Head of caudate nucleus (tissue), 42 donors: ENCODE measurements at regions not wholly inside any gene's neighbourhood (a gene's known extent, or its start where the extent isn't known, plus 50 kb on each side); places are given as distances from the start of the nearest gene placed in this dataset.
A peak's percentile ranks its signal among the peaks of the same experiment; 100 is the strongest.
"Not testable (repeated sequence)": the region's sequence is repeated elsewhere in the genome, so short reads cannot be mapped to it uniquely, and the experiment has no call there.

ENCODE experiments used
- DNase-seq, 42 donors: peaks; one replicate each; pipeline versions ENCODE4 v3.0.0 to v3.0.0-alpha.2; 2020 to 2021; ENCODE audit warnings: mixed read lengths in 7 of 42
- intact Hi-C: fragments of 100-400 bp; cut with DNase I; formaldehyde crosslinking; loops from one replicate; pipeline ENCODE4 v1.15.0; 2022

DNA sequence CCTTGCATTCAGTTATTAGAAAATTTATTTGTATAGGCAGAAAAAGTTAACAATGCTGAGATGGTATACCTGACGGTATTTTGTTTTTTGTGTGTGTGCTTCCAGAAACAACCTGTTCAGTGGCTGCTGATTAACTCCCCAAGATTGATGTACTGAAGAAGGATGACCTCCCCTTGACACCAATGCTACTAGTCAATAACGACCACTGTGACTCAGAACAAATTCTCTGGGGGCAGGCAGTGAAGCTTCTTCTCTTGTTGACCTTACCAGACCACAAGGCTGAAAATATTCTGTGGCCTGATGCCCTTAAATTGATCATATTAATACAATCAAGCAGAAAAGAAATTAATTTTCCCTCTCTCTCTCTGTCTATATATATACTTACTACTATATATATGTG is 1182.9 kb upstream of the CRIM1 start:
- intact Hi-C loops: no loop called here
- no peak for DNase-seq

DNA sequence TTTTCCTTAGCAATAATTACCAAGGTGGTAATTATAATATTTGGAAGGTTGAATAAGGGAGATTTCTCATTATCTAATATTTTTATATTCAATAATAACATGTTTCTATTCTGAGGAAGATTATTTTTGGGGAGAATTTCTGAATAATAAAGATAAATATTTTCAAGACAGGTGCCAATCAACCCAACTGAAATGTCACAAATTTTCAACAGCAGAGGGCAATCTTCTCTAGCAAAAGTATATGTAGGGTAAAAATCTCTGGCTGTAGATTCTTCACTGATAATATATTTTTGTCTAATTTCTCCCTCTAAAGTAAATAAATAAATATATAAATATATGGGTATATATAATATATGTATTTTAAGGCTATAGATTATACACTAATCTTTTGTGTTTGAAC is 1187.2 kb upstream of the CRIM1 start:
- no peak for DNase-seq
- intact Hi-C loops: no loop called here

DNA sequence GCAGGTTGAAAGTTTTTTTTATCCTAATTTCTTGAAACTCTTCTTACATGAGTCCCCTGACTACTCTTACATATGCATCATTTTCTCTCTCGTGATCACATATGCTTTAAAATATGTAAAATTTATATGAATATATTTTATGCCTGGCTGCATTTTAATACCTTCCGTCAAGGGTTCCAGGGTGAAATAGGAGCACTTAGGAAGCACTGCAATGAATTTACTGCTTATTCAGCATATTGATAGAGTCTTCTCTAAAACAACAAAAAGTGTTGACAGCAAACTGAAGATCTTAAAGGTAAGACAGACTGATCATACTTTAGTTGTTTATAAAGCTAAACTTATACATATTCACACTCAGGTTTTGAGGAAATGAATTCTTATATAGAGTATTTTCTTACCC is 1191.6 kb upstream of the CRIM1 start:
- no peak for DNase-seq
- intact Hi-C loops: no loop called here

DNA sequence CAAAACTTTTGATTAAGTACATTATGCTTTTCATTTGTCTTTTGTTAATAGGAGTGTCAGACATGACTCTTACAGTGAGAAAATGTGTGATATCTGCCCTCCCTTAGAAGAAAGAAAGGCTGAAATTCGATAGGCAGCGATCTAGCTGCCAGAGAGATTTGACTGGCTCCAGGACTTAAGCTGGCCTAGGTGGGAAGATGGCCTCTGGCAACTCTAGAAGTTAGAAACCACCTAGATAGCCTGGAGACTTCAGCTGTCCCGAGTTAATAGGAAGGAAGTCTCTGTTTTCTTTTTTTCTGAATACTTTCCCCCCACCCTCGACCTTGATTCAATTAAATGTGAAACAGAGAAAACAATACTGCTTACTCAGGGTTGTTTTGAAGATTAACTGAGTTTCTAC is 1194.7 kb upstream of the CRIM1 start:
- intact Hi-C loops: no loop called here
- DNase-seq: no peak

DNA sequence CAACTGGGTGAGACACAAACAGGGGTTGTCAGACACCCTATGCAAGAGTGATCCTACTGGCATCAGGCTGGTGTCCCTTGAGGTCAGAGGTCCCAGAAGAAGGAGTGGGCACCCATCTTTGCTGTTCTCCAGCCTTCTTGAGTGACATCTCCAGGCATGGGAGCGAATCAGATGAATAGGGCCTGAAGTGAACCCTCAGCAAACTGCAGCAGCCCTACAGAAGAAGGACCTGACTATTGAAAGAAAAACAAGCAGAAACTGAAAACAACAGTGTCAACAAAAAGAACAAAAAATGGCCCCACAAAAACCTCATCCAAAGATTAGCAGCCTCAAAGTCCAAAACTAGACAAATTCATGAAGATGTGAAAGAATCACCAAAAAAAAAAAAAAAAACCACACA is 1229.7 kb upstream of the CRIM1 start:
- no peak for DNase-seq
- intact Hi-C loops: no loop called here

DNA sequence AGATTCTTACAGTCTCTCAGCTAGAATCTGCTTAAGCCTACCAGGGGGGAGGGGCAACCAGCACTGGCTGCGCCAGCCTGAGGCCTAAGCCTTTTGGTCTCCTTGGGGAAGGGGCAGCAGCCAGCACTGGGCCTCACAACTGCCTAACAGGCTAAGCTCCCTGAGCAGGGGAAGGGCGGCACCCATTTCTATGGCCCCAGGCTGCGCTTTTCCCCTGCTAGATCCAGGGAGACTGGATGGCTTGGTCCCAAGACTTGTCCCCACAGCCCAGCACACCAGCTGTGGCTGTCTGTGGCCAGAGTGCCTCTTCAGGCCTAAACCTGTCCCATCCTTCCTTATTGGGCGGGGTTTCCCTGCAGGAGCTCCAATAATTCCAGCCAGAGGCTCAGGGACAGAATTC is 1230.3 kb upstream of the CRIM1 start:
- intact Hi-C loops: no loop called here

DNA sequence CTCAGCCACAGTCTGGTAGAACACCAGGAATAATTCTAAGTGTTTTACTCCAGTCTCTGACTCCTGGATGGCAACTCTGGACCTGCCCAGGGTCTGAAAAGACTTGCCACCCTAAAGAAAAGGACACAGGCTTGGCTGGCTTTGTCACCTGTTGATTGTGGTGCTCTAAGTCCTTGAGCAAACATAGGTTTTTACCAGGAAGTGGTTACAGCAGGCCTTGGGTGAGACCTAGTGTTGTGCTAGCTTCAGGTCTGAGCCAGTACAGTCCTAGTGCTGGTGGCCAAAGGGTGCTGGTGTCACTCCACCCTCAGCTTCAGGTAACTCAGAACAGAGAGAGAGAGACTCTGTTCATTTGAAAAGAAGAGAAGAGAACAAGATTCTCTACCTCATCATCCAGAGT is 1239.4 kb upstream of the CRIM1 start:
- DNase-seq: no peak
- intact Hi-C loops: no loop called here

More for the DNA sequence above, 1230.3 kb upstream of the CRIM1 start:
- no peak for DNase-seq

DNA sequence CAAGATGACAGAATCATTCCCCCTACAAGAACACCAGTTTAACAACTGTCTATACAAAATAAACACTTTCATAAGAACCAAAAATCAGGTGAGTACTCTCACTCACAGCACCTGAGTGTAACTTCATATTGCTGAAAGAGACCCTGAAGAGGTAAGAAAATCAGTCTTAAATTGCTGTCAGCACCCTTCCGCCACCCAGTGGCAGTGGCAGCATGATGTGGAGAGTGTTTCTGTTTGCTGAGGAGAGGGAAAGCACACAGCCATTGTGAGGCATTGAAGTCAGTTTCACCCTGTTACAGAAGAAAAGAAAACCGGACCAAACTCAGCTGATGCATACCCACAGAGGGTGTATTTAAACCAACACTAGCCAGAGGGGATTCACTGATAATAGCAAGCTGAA is 1240.8 kb upstream of the CRIM1 start:
- DNase-seq: no peak
- intact Hi-C loops: no loop called here

DNA sequence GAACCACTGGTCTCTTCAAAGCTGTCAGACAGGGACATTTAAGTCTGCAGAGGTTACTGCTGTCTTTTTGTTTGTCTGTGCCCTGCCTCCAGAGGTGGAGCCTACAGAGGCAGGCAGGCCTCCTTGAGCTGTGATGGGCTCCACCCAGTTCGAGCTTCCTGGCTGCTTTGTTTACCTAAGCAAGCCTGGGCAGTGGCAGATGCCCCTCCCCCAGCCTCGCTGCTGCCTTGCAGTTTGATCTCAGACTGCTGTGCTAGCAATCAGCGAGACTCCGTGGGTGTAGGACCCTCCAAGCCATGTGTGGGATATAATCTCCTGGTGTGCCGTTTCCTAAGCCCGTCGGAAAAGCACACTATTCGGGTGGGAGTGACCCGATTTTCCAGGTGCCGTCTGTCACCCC is 1243.2 kb upstream of the CRIM1 start:
- DNase-seq, intact Hi-C loops: not testable (repeated sequence)

DNA sequence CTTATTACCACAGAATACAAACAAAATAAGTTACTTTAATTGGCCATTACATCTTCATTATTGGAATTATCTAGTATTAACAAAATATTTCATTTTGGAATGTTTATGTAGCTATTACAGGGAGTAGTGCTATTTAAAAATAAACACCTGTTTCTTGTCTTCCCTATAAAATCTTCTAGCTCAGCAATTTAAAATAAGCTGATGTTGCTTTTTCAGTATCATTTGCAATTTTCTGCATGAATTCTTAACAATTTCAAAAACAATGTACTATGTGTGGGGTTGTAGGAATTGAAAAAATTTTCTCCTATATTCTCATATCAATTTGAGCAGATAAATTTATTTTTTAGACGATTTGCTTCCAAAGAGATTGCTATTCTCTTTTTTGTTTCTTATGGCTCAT is 1251.3 kb upstream of the CRIM1 start:
- intact Hi-C loops: no loop called here

DNA sequence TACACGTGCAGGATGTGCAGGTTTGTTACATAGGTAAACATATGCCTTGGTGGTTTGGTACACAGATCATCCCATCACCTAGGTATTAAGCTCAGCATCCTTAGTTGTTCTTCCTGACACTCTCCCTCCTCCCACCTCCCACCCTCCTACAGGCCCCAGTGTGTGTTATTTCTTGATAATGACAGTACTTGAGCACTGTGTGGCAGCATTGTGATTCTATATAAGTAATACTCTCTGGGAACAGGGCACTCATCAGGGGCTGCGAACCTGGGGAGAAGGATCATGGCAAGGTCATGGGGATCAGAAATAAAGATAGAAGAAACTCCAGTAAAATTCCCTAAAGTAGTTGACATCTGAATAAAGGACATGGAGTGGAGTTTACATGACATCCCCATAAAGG is 1256.2 kb upstream of the CRIM1 start:
- DNase-seq: peak in 6 of 42 donors; percentile 1 to 18 (median 9)
- intact Hi-C loops: no loop called here

More for the DNA sequence above, 1251.3 kb upstream of the CRIM1 start:
- DNase-seq: no peak

DNA sequence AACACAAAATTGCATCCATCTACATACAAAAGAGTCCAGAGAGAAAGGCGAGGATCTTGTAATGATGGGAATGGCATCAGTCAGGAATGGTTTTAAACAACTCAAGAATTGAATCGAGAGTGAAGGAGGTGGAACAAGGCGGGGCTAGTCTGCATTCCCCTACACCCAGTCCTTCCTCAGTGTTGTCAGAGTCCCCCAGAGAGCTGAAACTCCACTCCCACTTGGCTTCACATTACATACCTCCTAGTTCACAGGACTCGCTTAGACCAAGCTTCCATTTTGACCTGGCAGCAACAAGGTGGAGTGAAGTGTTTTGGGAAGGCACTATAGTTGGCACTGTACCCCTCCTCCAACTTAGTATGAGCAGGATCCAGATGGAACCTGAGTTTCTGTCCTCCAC is 1273.5 kb upstream of the CRIM1 start:
- no peak for DNase-seq

DNA sequence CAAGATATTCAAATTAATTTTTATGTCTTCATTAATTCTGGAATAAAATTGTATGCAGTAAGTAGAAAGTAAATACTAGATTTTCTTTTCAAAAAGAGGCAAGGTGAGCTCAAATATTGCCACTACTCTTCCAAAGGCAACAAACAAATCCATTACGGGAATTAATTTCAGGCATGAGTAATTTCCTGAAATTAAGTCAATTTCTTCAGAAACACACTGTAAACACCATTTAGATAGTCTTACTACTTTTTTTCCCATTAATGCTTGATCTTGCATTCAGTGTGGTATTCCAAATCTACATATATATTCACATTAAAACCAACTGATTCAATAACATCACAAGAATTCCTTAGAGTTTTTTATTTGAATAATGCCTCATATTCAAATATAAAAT is 1274.0 kb upstream of the CRIM1 start:
- DNase-seq: no peak
- intact Hi-C loops: no loop called here

More for the DNA sequence above, 1273.5 kb upstream of the CRIM1 start:
- intact Hi-C loops: no loop called here

DNA sequence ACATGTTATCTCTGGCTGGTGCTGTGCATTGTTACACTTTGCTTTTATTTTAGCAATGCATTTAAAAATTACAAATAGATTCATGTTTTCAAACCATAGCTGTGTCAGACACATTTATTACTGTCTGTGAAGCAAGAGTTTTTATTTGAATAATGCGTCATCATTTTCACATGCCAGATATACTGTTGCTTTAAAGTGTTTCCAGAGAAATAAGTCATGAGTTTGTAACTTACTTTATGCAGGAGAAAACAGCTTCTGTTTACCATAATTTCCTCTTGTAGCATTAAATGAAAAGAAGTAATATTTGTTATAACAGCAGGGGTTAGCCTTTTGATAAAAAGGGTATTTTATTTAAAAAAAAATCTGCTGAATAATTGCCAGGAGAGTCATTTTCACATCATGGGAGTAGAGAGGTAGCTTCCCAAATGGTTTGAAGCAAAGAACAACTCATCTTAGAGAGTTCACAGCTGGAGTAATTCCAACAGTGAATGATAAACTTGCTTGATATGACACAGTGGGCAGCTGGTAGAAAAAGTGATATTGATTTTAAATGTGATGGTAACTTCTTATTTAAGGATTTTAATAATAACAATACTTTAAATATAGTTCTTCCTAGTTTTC is 1274.5 kb upstream of the CRIM1 start:
- intact Hi-C loops: no loop called here
- no peak for DNase-seq

DNA sequence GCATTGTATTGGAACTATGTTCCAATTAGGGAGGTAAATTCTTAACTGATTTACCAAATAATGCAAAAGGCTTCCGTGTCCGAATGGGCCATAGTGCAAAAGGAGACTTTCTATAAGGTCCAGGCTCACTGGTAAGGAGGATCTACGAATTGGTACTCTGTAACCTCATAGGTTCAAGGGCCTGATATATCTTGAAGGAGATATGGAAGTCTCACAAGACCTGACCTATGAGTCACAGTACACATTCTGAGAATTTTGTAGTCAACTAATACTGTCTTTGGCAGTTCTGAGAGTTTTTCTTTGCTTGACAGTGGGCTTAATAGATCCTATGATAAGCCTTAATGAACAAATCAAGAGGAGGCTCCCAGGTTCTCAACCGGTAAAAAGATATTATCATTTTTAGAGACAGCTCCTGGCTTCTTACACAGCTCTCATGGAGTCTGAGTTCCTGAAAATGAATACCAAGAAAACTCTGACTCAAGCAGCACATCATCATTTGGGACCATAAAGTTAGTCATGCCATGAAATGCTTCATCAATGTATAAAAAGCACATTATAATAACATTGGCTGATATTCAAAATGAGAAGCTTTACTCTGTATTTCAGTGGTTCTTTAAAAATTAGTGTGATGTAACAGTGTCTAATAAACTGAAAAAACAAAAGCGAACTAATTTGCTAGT is 1275.2 kb upstream of the CRIM1 start:
- intact Hi-C loops: no loop called here
- DNase-seq: no peak

DNA sequence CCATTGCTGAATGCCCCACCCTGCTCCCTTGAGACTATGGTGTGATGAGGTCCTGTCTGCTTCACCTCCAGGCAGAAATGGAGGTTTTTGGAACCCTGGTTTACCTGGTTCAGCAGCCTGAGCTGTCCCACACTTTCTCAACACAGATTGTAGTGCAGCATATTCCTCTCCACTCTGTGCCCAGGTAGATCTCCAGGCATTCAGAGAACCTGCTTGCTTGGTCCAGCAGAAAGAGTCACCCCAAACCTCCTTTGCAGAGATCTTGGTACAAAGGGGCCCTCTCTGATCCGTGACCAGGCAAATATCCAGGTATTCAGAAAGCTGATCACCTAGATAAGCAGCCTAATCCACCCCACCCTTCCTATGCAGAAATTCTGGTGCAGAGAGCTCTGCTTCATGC is 1288.2 kb upstream of the CRIM1 start:
- intact Hi-C loops: no loop called here
- DNase-seq: no peak

DNA sequence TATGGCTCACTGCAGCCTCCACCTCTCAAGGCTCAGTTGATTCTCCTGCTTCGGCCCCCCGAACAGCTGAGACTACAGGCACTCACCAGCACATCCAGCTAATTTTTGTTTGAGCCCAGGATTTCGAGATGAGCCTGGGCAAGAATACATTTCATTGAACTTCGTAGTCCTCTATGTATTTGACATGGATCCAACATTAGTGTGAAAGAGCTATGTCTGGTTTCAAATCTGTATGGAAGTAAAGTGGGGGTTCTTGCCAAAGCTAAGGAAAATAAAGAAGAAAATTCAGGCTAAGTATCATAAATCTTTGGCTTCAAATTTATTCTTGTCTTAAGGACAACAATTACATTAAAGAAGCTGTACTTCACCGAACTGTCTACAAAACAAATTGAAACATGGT is 1291.7 kb upstream of the CRIM1 start:
- intact Hi-C loops: no loop called here

DNA sequence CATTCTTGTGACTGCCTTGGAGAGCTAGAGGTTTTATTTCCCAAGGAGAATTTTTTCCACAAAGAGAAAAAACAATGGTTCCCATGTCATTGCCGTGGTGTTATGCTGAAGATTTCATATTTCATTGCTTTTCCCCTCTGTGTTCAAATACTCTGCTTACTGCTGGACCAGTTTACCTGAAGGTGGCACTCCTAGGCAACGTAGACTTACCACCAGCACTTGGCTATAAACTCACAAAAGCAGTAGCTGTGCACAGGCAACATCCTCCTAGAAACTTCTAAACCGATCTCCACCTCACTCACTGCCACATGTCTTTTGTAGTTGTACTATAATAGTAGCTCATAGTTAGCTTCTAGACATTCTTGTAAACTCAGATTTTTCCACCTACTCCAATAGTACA is 1319.7 kb upstream of the CRIM1 start:
- DNase-seq: peak in 1 of 42 donors; percentile 11
- intact Hi-C loops: no loop called here

More for the DNA sequence above, 1291.7 kb upstream of the CRIM1 start:
- no peak for DNase-seq

DNA sequence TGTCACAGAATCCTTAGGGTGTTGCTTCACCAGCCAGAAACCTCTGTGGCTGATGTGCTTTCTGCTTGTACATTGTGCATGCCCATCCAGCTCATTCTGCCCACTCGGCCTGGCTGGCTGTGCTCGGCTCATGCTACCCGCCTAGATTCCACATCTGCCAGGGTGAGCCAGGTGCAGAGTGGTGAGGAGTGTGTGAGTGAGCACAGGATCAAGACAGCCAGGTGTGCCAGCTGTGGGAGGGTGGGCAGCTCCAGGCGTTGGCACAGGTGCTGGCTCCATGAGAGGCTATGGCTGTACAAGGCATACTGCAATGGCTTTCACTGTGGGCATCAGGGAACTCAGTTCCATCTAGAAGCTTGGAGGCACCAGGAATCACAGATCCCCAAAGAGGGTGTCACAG is 1321.8 kb upstream of the CRIM1 start:
- peak in 1 of 42 donors; percentile 18 for DNase-seq
- intact Hi-C loops: no loop called here

DNA sequence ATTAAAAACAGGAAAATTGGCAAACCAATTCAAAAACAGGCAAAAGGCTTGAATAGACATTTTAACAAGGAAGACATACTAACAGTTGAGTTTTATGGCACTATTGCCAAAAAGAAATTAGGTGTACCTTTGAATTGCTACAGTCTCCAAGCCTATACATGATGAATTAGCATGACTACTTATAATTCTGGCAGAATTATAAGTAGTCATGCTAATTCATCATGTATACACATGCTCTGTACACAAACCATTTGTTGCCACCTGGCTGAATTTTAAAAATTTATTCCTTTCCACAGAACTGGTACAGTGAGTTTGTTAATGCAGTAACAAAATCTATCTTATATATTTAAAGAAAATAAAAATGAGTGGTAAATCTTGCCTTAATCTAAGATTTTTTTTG is 1332.0 kb upstream of the CRIM1 start:
- no peak for DNase-seq
- intact Hi-C loops: no loop called here

DNA sequence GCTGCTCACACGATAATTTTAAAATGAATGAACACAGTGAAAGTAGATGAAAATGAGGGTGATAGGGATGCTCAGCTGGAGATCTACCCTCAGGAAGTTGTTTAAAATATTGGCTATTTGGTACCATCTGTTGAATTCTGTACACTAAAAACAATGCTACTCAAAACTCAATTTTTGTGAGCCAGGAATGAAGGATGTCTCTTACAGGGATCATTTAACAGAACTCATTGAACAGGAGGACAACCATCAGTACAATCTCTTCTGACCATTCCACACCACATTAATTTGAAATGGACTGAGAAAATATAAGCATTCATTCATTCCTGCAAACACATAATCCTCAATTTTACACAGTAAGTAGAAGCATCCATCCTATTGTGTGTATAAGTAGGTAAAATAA is 1355.1 kb upstream of the CRIM1 start:
- DNase-seq: no peak
- intact Hi-C loops: no loop called here
